ENCODE measurements at regions not wholly inside any gene's neighbourhood (a gene's known extent, or its start where the extent isn't known, plus 50 kb on each side); places are given as distances from the start of the nearest gene placed in this dataset.

GRCh38 chr3:194738254-194739093, 52.8 kb downstream of the FAM43A start:
- DNase-seq (ENCODE audit: low spot score), result peak; percentile 83

GRCh38 chr3:194739498-194740284, 54.0 kb downstream of the FAM43A start:
- no peak for DNase-seq (ENCODE audit: low spot score)

GRCh38 chr3:194740859-194741491, 55.3 kb downstream of the FAM43A start:
- no peak for DNase-seq (ENCODE audit: low spot score)

- no peak for DNase-seq (ENCODE audit: low spot score)
These were observed 56.2 kb downstream of the FAM43A start for GRCh38 chr3:194741916-194742315.

DNA sequence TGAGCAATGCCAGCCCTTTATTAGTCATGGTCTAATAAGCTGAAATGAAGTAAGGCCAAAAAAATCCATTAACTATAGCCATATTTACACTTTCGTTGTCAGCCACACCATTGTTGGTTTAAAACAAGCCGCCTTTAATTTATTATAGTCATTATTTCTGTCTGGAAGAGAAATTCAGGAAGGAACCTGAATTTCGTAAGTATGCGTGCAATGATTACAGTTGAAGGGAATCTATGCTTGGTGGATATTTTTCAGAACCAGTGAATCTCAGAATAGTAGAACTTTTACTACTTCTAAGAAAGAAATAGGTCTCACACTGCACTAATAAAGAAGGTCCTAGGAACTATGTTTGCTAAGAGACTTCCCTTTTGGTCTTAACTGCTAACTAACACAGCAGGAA, 59.1 kb downstream of the FAM43A start:
- no peak for DNase-seq (ENCODE audit: low spot score)

GRCh38 chr3:194745422-194746184, 59.9 kb downstream of the FAM43A start:
- no peak for DNase-seq (ENCODE audit: low spot score)

GRCh38 chr3:194748225-194748624, 62.5 kb downstream of the FAM43A start:
- DNase-seq (ENCODE audit: low spot score), result no peak

GRCh38 chr3:194749631-194750490, 64.2 kb downstream of the FAM43A start:
- no peak for DNase-seq (ENCODE audit: low spot score)

GRCh38 chr3:194750491-194750828, 64.8 kb downstream of the FAM43A start:
- no peak for DNase-seq (ENCODE audit: low spot score)

- no peak for DNase-seq (ENCODE audit: low spot score)
These were observed 70.2 kb downstream of the FAM43A start for GRCh38 chr3:194755671-194756459.

- DNase-seq (ENCODE audit: low spot score), result peak; percentile 35
These were observed 70.7 kb downstream of the FAM43A start for GRCh38 chr3:194756460-194756779.

DNA sequence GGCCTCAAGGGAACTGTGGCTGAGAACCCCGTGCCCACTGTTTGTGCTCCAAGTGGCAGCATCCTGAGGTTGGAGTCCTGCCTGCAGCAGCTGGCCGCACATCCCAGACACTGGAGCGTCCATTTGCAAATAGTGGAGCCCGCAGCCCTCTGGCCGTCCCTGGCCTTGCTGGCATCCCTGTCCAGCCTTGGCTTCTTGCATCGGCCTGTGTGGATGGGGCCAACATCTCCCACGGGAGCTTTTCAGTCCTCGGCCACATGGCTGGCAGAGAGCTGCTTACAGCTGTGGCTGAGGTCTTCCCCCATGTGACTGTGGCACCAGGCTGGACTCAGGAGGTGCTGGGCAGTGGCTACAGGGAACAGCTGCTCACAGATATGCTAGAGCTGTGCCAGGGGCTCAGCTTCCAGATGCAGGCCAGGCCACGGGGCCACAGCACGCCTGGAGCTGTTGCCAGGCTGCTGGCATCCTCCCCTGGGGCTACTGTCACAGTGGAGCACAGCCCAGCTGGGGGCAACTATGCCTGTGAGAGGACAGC, 71.2 kb downstream of the FAM43A start:
- DNase-seq (ENCODE audit: low spot score), result peak; percentile 97

GRCh38 chr3:194757647-194758061, 72.0 kb downstream of the FAM43A start:
- peak; percentile 58 for DNase-seq (ENCODE audit: low spot score)

DNA sequence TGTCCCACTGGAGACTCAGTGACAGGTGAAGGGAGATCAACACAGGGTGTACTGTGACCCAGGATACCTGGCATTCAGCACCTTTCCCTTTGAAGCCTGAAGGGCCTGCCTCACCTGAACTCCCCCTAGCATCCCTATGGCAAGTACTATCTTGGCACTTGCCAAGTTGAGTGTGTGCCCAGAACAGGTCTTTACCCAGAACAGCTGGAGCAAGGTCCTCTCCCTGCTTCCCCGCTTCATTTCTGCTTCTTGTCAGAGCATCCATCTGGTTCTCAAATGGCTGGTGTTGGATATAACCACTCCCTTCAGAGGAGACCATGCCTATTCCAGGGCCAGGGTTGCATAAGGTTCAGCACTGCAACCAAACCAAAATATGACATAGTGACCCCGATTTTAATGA, 73.0 kb downstream of the FAM43A start:
- DNase-seq (ENCODE audit: low spot score), result no peak

DNA sequence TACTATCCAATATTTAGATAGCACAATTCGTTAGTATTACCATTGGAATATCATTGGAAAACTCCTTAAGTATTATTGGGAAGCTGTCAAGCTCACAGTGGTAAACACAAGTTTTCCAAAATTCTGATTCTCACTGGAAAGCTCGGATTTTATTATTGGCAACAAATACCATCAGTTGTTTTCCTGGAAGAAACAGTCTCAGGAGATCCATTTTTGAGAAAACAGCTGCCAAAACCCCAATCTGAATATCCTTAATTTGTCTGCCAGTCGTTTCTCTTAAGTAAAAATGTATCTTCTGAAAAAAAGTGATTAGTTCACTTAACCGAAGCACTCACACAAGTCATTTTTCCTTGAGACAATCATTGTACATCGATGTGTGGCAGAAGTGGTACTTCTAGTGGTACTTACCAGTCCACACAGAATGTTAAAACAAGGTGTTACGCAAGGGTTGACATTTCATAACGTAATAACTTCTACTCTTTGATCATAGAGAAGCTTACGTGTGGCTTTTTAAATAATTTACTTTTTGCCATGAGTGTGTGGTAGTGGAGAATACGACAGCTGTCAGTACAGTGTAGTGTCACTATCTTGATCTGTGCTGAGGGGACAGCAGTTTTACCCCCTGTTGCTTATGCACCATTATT, 74.9 kb downstream of the FAM43A start:
- DNase-seq (ENCODE audit: low spot score), result no peak

- no peak for DNase-seq (ENCODE audit: low spot score)
These were observed 75.7 kb downstream of the FAM43A start for GRCh38 chr3:194761384-194761783.

DNA sequence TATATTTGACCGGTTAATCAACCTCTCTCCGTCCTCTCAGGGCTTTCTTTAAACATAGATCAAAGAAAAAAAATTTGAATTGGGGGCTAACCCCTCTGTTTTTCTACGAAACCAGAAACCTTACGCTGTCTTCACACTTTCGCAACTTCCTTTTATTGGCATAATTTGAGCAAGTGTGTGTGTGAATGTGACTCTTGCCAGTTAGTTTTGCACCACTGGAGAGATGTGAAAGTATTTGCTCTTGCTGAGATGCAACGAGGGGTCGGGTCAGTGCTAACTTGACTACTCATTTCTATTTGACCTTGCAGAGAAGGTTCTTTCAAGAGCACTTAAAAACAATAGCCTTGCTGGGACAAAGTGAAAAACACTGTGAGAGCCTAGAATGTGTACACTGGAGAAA, 81.2 kb downstream of the FAM43A start:
- DNase-seq (ENCODE audit: low spot score), result no peak

DNA sequence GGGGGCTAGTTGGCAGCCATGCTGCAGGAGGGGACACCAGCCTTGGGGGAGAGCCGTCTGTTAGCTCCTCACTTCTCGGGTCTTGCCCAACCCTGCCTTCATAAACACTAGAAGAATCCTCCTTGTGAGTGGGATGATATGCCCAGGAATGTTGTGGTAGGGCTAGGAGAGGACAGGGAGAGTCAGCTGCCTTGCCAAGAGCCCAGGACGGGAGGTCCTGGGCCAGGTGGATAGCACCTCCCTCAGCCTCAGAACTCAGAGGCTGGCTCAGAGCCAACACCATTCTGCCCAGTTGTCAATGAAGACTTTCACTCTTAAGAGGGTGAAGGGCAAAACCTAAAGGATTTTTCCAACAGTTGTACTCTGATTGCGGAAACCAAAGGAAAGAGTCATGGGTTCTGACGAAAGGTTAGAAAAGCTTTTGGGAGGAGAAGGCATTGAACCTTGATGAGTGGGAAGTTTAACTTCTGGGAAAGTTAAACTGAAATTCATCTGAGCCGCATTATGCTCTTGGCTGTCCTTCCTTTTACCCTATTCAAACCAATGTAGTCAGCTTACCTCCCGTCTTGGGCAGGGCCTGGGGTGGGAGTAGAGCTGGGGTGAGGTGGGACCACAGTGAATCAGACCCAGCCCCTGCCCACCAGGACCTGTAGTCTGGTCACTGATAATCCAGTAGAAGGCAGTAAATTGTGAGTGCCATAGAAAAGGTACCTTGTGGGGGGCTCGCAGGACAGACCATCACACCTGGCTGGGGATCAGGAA, 81.9 kb downstream of the FAM43A start:
- DNase-seq (ENCODE audit: low spot score), result no peak

DNA sequence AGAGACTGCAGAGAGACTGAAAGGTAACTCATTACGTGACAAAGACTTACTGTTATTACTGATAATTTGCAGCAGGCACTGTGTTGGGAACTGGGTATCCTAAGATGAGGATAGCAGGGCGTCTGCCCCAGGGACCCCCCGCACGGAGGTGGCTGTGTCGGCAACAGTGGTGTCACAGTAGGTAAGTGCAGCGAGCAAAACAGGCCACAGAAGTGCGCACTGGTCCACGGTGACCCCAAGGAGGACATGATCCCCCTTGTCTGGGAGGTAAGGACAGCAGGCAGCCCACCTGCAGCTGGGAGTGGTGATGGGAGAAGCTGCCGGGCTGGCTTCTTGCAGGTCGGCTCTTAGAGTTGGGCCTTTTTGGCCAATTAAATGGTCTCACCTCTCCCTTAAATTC, 82.9 kb downstream of the FAM43A start:
- DNase-seq (ENCODE audit: low spot score), result no peak
